PC-9 (cell line): ENCODE measurements at regions not wholly inside any gene's neighbourhood (a gene's known extent, or its start where the extent isn't known, plus 50 kb on each side); places are given as distances from the start of the nearest gene placed in this dataset.

Source experiments
- BruUV-seq: library from RNA; stranded (reverse); fragments of 400-500 nt; replicated peaks from 2 replicates; lab custom pipeline; 2021; lab: Mats Ljungman, UMichigan
- CTCF ChIA-PET: fragments of 300-600 bp; sonication (Branson Sonifier 250); formaldehyde crosslinking; loops from one replicate; lab custom pipeline; 2022; ENCODE audit warnings: antibody characterized with exemption; lab: Charles Lee
- POLR2A ChIA-PET: fragments of 300-600 bp; sonication (Branson Sonifier 250); formaldehyde crosslinking; loops from one replicate; lab custom pipeline; 2022; ENCODE audit warnings: antibody characterized with exemption; ENCODE audit not compliant: unreplicated experiment; lab: Charles Lee
- DNase-seq, 2 experiments: peaks; one replicate each; pipeline versions ENCODE4 v3.0.0 to v3.0.0-alpha.2; 2015 to 2022; ENCODE audit warnings: mixed read lengths in 1 of 2
- H2AFZ ChIP-seq: fragments of 200-600 bp; sonication (generic); 2 replicates; pipeline ENCODE4 v1.8.1; 2017; ENCODE audit warnings: antibody characterized with exemption
- H3F3A ChIP-seq: fragments of 200-600 bp; sonication (generic); 2 replicates; pipeline ENCODE4 v1.8.1; 2017; ENCODE audit warnings: antibody characterized with exemption, mild to moderate bottlenecking, low read depth; ENCODE audit not compliant: insufficient read depth
- H3K27ac ChIP-seq: fragments of 200-600 bp; sonication (generic); 2 replicates; pipeline ENCODE4 v1.6.1; 2016; ENCODE audit warnings: mixed run types
- H3K27me3 ChIP-seq: fragments of 200-600 bp; sonication (generic); 2 replicates; pipeline ENCODE4 v1.6.1; 2016; ENCODE audit warnings: low read depth, mixed run types; ENCODE audit not compliant: insufficient read depth
- H3K36me3 ChIP-seq: fragments of 200-600 bp; sonication (generic); 2 replicates; pipeline ENCODE4 v1.6.1; 2016; ENCODE audit warnings: low read depth, mixed run types
- H3K4me1 ChIP-seq: fragments of 200-600 bp; sonication (generic); replicated peaks from 2 replicates; pipeline ENCODE4 v1.6.1; 2016; ENCODE audit warnings: mixed run types; ENCODE audit not compliant: insufficient read depth
- H3K4me2 ChIP-seq: fragments of 200-600 bp; sonication (generic); 2 replicates; pipeline ENCODE4 v1.6.1; 2017; ENCODE audit warnings: mixed run types
- H3K4me3 ChIP-seq: fragments of 200-600 bp; sonication (generic); 2 replicates; pipeline ENCODE4 v1.6.1; 2016; ENCODE audit warnings: mixed run types
- H3K79me2 ChIP-seq: fragments of 200-600 bp; sonication (generic); 2 replicates; pipeline ENCODE4 v1.6.1; 2017; ENCODE audit warnings: low read depth, mixed run types
- H3K9me2 ChIP-seq: fragments of 200-600 bp; sonication (generic); 2 replicates; pipeline ENCODE4 v1.8.1; 2017; ENCODE audit warnings: mild to moderate bottlenecking; ENCODE audit not compliant: insufficient read depth
- H3K9me3 ChIP-seq: fragments of 200-600 bp; sonication (generic); 2 replicates; pipeline ENCODE4 v1.8.1; 2016; ENCODE audit warnings: low read depth; ENCODE audit not compliant: insufficient read depth
- H4K20me1 ChIP-seq: fragments of 200-600 bp; sonication (generic); 2 replicates; pipeline ENCODE4 v1.8.1; 2017; ENCODE audit not compliant: insufficient read depth
- EZH2 ChIP-seq: fragments of 200-600 bp; sonication (generic); IDR thresholded peaks from 2 replicates; pipeline ENCODE4 v1.8.0; 2017; ENCODE audit warnings: antibody characterized with exemption, low read depth
- intact Hi-C: fragments of 100-400 bp; cut with micrococcal nuclease; formaldehyde crosslinking; loops from one replicate; pipeline ENCODE4 v1.10.0; 2022; ENCODE audit not compliant: unreplicated experiment
- TF ChIP-seq, protein P1 (sequence below): fragments of 200-600 bp; sonication (generic); conservative IDR thresholded peaks from 2 replicates; pipeline ENCODE4 v1.6.1; 2017; ENCODE audit warnings: mixed run types, antibody characterized with exemption, mild to moderate bottlenecking, moderate library complexity

DNA sequence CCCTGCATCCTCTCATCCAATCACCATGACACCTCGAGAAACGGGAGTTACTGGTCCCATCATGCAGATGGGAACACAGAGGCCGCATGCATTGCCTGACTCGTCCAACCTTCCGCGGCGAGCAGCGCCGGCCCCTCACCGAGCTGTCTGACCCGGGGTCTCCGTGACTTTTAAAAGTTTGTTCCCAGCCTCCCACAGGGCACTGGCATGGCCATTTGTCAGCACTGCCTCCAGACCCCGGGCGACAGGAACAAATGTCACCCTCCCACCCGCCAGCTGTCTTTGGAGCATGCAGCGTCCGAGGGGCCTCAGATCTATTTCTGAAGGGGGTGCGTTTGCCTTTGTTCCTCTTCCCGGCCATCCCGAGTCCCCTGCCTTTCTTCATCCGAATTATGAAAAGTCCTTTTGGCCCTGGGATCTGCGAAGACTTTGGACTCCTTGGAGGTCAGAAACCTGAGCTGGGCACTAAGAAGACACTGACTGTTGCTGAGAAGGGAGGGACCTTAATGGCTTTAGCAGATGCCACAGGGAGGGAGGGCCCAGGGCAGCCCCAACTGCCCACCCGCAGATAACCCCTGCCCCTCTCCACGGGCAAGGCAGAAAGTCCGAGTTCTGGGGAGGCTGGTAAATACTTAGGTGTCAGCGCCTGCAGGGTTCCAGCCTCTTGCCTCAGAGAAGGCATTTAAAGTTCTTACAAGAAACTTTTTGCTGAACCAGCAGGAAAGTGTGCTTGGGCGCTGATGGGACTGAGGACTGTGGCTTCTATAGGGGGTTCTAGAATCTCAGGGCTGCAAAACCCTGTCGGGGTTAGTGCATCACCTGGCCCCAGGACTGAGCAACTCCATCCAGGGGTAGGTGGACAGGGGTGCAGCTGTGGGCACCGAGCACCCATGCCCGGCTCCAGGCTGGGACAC, 348.1 kb downstream of the FOXL1 start:
- Histone ChIP-seq H3K36me3 (no peaks in the 10 kb centered on the region), H3F3A (no peaks in the 10 kb centered on the region), H3K9me2 (no peaks in the 10 kb centered on the region), H3K4me1 (no peaks in the 10 kb centered on the region), H3K4me3 (no peak overlapping the region), H4K20me1 (no peaks in the 10 kb centered on the region; the same call in 1 of the 2 replicates), H3K27me3 (peaks cover 98% of the 10 kb centered on the region), H3K4me2 (no peak overlapping the region), H3K9me3 (no peaks in the 10 kb centered on the region), H2AFZ (no peak overlapping the region), H3K27ac (no peak overlapping the region), H3K79me2 (no peaks in the 10 kb centered on the region)
- no peak for TF ChIP-seq EZH2
- TF ChIP-seq, protein P1, sequence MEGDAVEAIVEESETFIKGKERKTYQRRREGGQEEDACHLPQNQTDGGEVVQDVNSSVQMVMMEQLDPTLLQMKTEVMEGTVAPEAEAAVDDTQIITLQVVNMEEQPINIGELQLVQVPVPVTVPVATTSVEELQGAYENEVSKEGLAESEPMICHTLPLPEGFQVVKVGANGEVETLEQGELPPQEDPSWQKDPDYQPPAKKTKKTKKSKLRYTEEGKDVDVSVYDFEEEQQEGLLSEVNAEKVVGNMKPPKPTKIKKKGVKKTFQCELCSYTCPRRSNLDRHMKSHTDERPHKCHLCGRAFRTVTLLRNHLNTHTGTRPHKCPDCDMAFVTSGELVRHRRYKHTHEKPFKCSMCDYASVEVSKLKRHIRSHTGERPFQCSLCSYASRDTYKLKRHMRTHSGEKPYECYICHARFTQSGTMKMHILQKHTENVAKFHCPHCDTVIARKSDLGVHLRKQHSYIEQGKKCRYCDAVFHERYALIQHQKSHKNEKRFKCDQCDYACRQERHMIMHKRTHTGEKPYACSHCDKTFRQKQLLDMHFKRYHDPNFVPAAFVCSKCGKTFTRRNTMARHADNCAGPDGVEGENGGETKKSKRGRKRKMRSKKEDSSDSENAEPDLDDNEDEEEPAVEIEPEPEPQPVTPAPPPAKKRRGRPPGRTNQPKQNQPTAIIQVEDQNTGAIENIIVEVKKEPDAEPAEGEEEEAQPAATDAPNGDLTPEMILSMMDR = no peak
- DNase-seq = no peak
- intact Hi-C loops = no loop called here
- no TSS peak for BruUV-seq
- ChIA-PET POLR2A (no interaction called here), CTCF (no interaction called here)

GRCh38 chr16:86927699-86928098, 349.4 kb downstream of the FOXL1 start:
- CTCF ChIA-PET = no interaction called here
- Histone ChIP-seq H3K27me3 (peaks cover 98% of the 10 kb centered on the region), H3K27ac (no peak overlapping the region), H3K4me1 (no peaks in the 10 kb centered on the region), H3K4me2 (no peak overlapping the region), H3K79me2 (no peaks in the 10 kb centered on the region), H4K20me1 (no peaks in the 10 kb centered on the region; the same call in 1 of the 2 replicates), H3K9me3 (no peaks in the 10 kb centered on the region), H3K4me3 (no peak overlapping the region), H3K36me3 (no peaks in the 10 kb centered on the region), H3K9me2 (no peaks in the 10 kb centered on the region), H2AFZ (no peak overlapping the region), H3F3A (no peaks in the 10 kb centered on the region)
- no peak for TF ChIP-seq EZH2
- TF ChIP-seq, protein P1 = no peak
- BruUV-seq = no TSS peak
- POLR2A ChIA-PET = no interaction called here
- intact Hi-C loops = no loop called here
- no peak for DNase-seq

GRCh38 chr16:86928523-86929011, 350.2 kb downstream of the FOXL1 start:
- H3K27ac ChIP-seq = no peak overlapping the region
- H3K79me2 ChIP-seq = no peaks in the 10 kb centered on the region
- intact Hi-C loops = no loop called here
- no peaks in the 10 kb centered on the region for H3K9me3 ChIP-seq
- ChIA-PET CTCF (no interaction called here), POLR2A (no interaction called here)
- H3K4me1 ChIP-seq = no peaks in the 10 kb centered on the region
- peaks cover 98% of the 10 kb centered on the region for H3K27me3 ChIP-seq
- H3K9me2 ChIP-seq = no peaks in the 10 kb centered on the region
- H4K20me1 ChIP-seq = no peaks in the 10 kb centered on the region; the same call in 1 of the 2 replicates
- DNase-seq = no peak
- no peaks in the 10 kb centered on the region for H3F3A ChIP-seq
- BruUV-seq = no TSS peak
- no peak overlapping the region for H2AFZ ChIP-seq
- TF ChIP-seq EZH2 = no peak
- TF ChIP-seq, protein P1 = no peak
- H3K4me3 ChIP-seq = no peak overlapping the region
- H3K36me3 ChIP-seq = no peaks in the 10 kb centered on the region
- no peak overlapping the region for H3K4me2 ChIP-seq
